HG02852 (cell line): ENCODE measurements at regions not wholly inside any gene's neighbourhood (a gene's known extent, or its start where the extent isn't known, plus 50 kb on each side); places are given as distances from the start of the nearest gene placed in this dataset.
A peak's percentile ranks its signal among the peaks of the same experiment; 100 is the strongest.
"Not testable (repeated sequence)": the region's sequence is repeated elsewhere in the genome, so short reads cannot be mapped to it uniquely, and the experiment has no call there.

ENCODE experiments used
- ATAC-seq: cut with Tn5 transposase; IDR thresholded peaks from one replicate; pipeline ENCODE4 v1.9.1; 2021; ENCODE audit warnings: mild to moderate bottlenecking, moderate library complexity; ENCODE audit not compliant: unreplicated experiment

GRCh38 chr6:6931071-6932025 is 176.4 kb upstream of the RREB1 start:
- ATAC-seq, result peak; percentile 51

GRCh38 chr6:6932341-6932740 is 175.4 kb upstream of the RREB1 start:
- no peak for ATAC-seq

- no peak for ATAC-seq
Observed at GRCh38 chr6:6932968-6933367, 174.8 kb upstream of the RREB1 start.

- no peak for ATAC-seq
Observed at GRCh38 chr6:6940031-6941025, 167.4 kb upstream of the RREB1 start.

GRCh38 chr6:6941201-6941600 is 166.6 kb upstream of the RREB1 start:
- ATAC-seq, result no peak

GRCh38 chr6:6942091-6942490 is 165.7 kb upstream of the RREB1 start:
- no peak for ATAC-seq

- peak; percentile 75 for ATAC-seq
Observed at GRCh38 chr6:6942831-6943230, 164.9 kb upstream of the RREB1 start.

GRCh38 chr6:6943421-6943820 is 164.3 kb upstream of the RREB1 start:
- no peak for ATAC-seq

- ATAC-seq, result no peak
Observed at GRCh38 chr6:6946206-6947155, 161.3 kb upstream of the RREB1 start.

GRCh38 chr6:6950373-6951145 is 157.2 kb upstream of the RREB1 start:
- no peak for ATAC-seq

GRCh38 chr6:6951355-6951754 is 156.4 kb upstream of the RREB1 start:
- ATAC-seq, result no peak

- no peak for ATAC-seq
Observed at GRCh38 chr6:6952484-6952883, 155.3 kb upstream of the RREB1 start.

- ATAC-seq, result not testable (repeated sequence)
Observed at GRCh38 chr6:6952927-6953326, 154.8 kb upstream of the RREB1 start.

- ATAC-seq, result no peak
Observed at GRCh38 chr6:6960571-6961251, 147.1 kb upstream of the RREB1 start.

- no peak for ATAC-seq
Observed at GRCh38 chr6:6962086-6962485, 145.7 kb upstream of the RREB1 start.

GRCh38 chr6:6962699-6963098 is 145.1 kb upstream of the RREB1 start:
- no peak for ATAC-seq

- ATAC-seq, result not testable (repeated sequence)
Observed at GRCh38 chr6:6963390-6963789, 144.4 kb upstream of the RREB1 start.

- no peak for ATAC-seq
Observed at GRCh38 chr6:6964675-6965074, 143.1 kb upstream of the RREB1 start.

GRCh38 chr6:6966127-6966526 is 141.6 kb upstream of the RREB1 start:
- ATAC-seq, result no peak
